ENCODE measurements at regions not wholly inside any gene's neighbourhood (a gene's known extent, or its start where the extent isn't known, plus 50 kb on each side); places are given as distances from the start of the nearest gene placed in this dataset.

GRCh38 chr2:223107825-223108224 lies 55.8 kb downstream of the KCNE4 start:
- Histone ChIP-seq H3K27ac (ENCODE audit: low read depth, low read length, severe bottlenecking) (no peak overlapping the region), H3K4me1 (ENCODE audit: control insufficient read depth, insufficient read depth, low read length, poor library complexity, severe bottlenecking) (no peaks in the 10 kb centered on the region), H3K36me3 (ENCODE audit: control insufficient read depth, insufficient read depth, low read length) (no peaks in the 10 kb centered on the region), H3K4me3 (ENCODE audit: extremely low read depth, insufficient read depth, low read length, poor library complexity, severe bottlenecking) (no peak overlapping the region), H3K9me3 (ENCODE audit: control insufficient read depth, low read length) (no peaks in the 10 kb centered on the region)
- no CpG with 5 or more reads among the region's 1 CpG for WGBS, 2 experiments (ENCODE audit: insufficient coverage in 2 of 2)

GRCh38 chr2:223108351-223109050 lies 56.5 kb downstream of the KCNE4 start:
- no peak overlapping the region for H3K27ac ChIP-seq (ENCODE audit: low read depth, low read length, severe bottlenecking)
- H3K36me3 ChIP-seq (ENCODE audit: control insufficient read depth, insufficient read depth, low read length): no peaks in the 10 kb centered on the region
- WGBS, 2 experiments (ENCODE audit: insufficient coverage in 2 of 2): 70 to 71% methylated on average over 4 of the region's 5 CpGs
- no peaks in the 10 kb centered on the region for H3K9me3 ChIP-seq (ENCODE audit: control insufficient read depth, low read length)
- no peaks in the 10 kb centered on the region for H3K4me1 ChIP-seq (ENCODE audit: control insufficient read depth, insufficient read depth, low read length, poor library complexity, severe bottlenecking)
- H3K4me3 ChIP-seq (ENCODE audit: extremely low read depth, insufficient read depth, low read length, poor library complexity, severe bottlenecking): no peak overlapping the region

- no peak overlapping the region for H3K4me3 ChIP-seq (ENCODE audit: extremely low read depth, insufficient read depth, low read length, poor library complexity, severe bottlenecking)
- WGBS, 2 experiments (ENCODE audit: insufficient coverage in 2 of 2): 64 to 86% methylated on average over 1 to 3 of the region's 3 CpGs
- no peaks in the 10 kb centered on the region for H3K9me3 ChIP-seq (ENCODE audit: control insufficient read depth, low read length)
- no peaks in the 10 kb centered on the region for H3K4me1 ChIP-seq (ENCODE audit: control insufficient read depth, insufficient read depth, low read length, poor library complexity, severe bottlenecking)
- H3K36me3 ChIP-seq (ENCODE audit: control insufficient read depth, insufficient read depth, low read length): no peaks in the 10 kb centered on the region
- H3K27ac ChIP-seq (ENCODE audit: low read depth, low read length, severe bottlenecking): no peak overlapping the region
Observed at GRCh38 chr2:223109341-223109740, 57.4 kb downstream of the KCNE4 start.

- H3K4me1 ChIP-seq (ENCODE audit: control insufficient read depth, insufficient read depth, low read length, poor library complexity, severe bottlenecking): no peaks in the 10 kb centered on the region
- H3K27ac ChIP-seq (ENCODE audit: low read depth, low read length, severe bottlenecking): no peak overlapping the region
Observed at GRCh38 chr2:223113161-223113560, 61.2 kb downstream of the KCNE4 start.

GRCh38 chr2:223114170-223114569 lies 62.2 kb downstream of the KCNE4 start:
- Histone ChIP-seq H3K36me3 (ENCODE audit: control insufficient read depth, insufficient read depth, low read length) (no peaks in the 10 kb centered on the region), H3K27ac (ENCODE audit: low read depth, low read length, severe bottlenecking) (no peak overlapping the region), H3K4me3 (ENCODE audit: extremely low read depth, insufficient read depth, low read length, poor library complexity, severe bottlenecking) (no peak overlapping the region), H3K4me1 (ENCODE audit: control insufficient read depth, insufficient read depth, low read length, poor library complexity, severe bottlenecking) (no peaks in the 10 kb centered on the region), H3K9me3 (ENCODE audit: control insufficient read depth, low read length) (no peaks in the 10 kb centered on the region)
- WGBS, 2 experiments (ENCODE audit: insufficient coverage in 2 of 2): 100% methylated on average over 1 to 2 of the region's 3 CpGs

More at GRCh38 chr2:223113161-223113560, 61.2 kb downstream of the KCNE4 start:
- H3K36me3 ChIP-seq (ENCODE audit: control insufficient read depth, insufficient read depth, low read length): no peaks in the 10 kb centered on the region
- H3K4me3 ChIP-seq (ENCODE audit: extremely low read depth, insufficient read depth, low read length, poor library complexity, severe bottlenecking): no peak overlapping the region
- H3K9me3 ChIP-seq (ENCODE audit: control insufficient read depth, low read length): no peaks in the 10 kb centered on the region

GRCh38 chr2:223114917-223115316 lies 62.9 kb downstream of the KCNE4 start:
- no peaks in the 10 kb centered on the region for H3K9me3 ChIP-seq (ENCODE audit: control insufficient read depth, low read length)
- H3K36me3 ChIP-seq (ENCODE audit: control insufficient read depth, insufficient read depth, low read length): no peaks in the 10 kb centered on the region
- no CpG with 5 or more reads among the region's 3 CpGs for WGBS, 2 experiments (ENCODE audit: insufficient coverage in 2 of 2)
- no peak overlapping the region for H3K27ac ChIP-seq (ENCODE audit: low read depth, low read length, severe bottlenecking)
- no peaks in the 10 kb centered on the region for H3K4me1 ChIP-seq (ENCODE audit: control insufficient read depth, insufficient read depth, low read length, poor library complexity, severe bottlenecking)
- H3K4me3 ChIP-seq (ENCODE audit: extremely low read depth, insufficient read depth, low read length, poor library complexity, severe bottlenecking): no peak overlapping the region

GRCh38 chr2:223117533-223117932 lies 65.5 kb downstream of the KCNE4 start:
- 90 to 95% methylated on average over 1 to 2 of the region's 4 CpGs for WGBS, 2 experiments (ENCODE audit: insufficient coverage in 2 of 2)
- H3K4me1 ChIP-seq (ENCODE audit: control insufficient read depth, insufficient read depth, low read length, poor library complexity, severe bottlenecking): no peaks in the 10 kb centered on the region
- H3K27ac ChIP-seq (ENCODE audit: low read depth, low read length, severe bottlenecking): no peak overlapping the region
- no peak overlapping the region for H3K4me3 ChIP-seq (ENCODE audit: extremely low read depth, insufficient read depth, low read length, poor library complexity, severe bottlenecking)
- no peaks in the 10 kb centered on the region for H3K36me3 ChIP-seq (ENCODE audit: control insufficient read depth, insufficient read depth, low read length)
- no peaks in the 10 kb centered on the region for H3K9me3 ChIP-seq (ENCODE audit: control insufficient read depth, low read length)

GRCh38 chr2:223121283-223121682 lies 69.3 kb downstream of the KCNE4 start:
- Histone ChIP-seq H3K4me3 (ENCODE audit: extremely low read depth, insufficient read depth, low read length, poor library complexity, severe bottlenecking) (no peak overlapping the region), H3K9me3 (ENCODE audit: control insufficient read depth, low read length) (no peaks in the 10 kb centered on the region), H3K4me1 (ENCODE audit: control insufficient read depth, insufficient read depth, low read length, poor library complexity, severe bottlenecking) (no peaks in the 10 kb centered on the region), H3K27ac (ENCODE audit: low read depth, low read length, severe bottlenecking) (no peak overlapping the region), H3K36me3 (ENCODE audit: control insufficient read depth, insufficient read depth, low read length) (no peaks in the 10 kb centered on the region)
- no CpG with 5 or more reads among the region's 1 CpG for WGBS, 2 experiments (ENCODE audit: insufficient coverage in 2 of 2)

GRCh38 chr2:223122781-223123180 lies 70.8 kb downstream of the KCNE4 start:
- H3K9me3 ChIP-seq (ENCODE audit: control insufficient read depth, low read length): no peaks in the 10 kb centered on the region
- H3K36me3 ChIP-seq (ENCODE audit: control insufficient read depth, insufficient read depth, low read length): no peaks in the 10 kb centered on the region
- WGBS, 2 experiments (ENCODE audit: insufficient coverage in 2 of 2): 56 to 59% methylated on average over 3 of the region's 4 CpGs
- no peak overlapping the region for H3K27ac ChIP-seq (ENCODE audit: low read depth, low read length, severe bottlenecking)
- no peak overlapping the region for H3K4me3 ChIP-seq (ENCODE audit: extremely low read depth, insufficient read depth, low read length, poor library complexity, severe bottlenecking)
- H3K4me1 ChIP-seq (ENCODE audit: control insufficient read depth, insufficient read depth, low read length, poor library complexity, severe bottlenecking): no peaks in the 10 kb centered on the region

GRCh38 chr2:223123855-223124610 lies 72.0 kb downstream of the KCNE4 start:
- no peak overlapping the region for H3K4me3 ChIP-seq (ENCODE audit: extremely low read depth, insufficient read depth, low read length, poor library complexity, severe bottlenecking)
- H3K4me1 ChIP-seq (ENCODE audit: control insufficient read depth, insufficient read depth, low read length, poor library complexity, severe bottlenecking): no peaks in the 10 kb centered on the region
- no peaks in the 10 kb centered on the region for H3K36me3 ChIP-seq (ENCODE audit: control insufficient read depth, insufficient read depth, low read length)
- no peaks in the 10 kb centered on the region for H3K9me3 ChIP-seq (ENCODE audit: control insufficient read depth, low read length)
- no peak overlapping the region for H3K27ac ChIP-seq (ENCODE audit: low read depth, low read length, severe bottlenecking)
- WGBS, 2 experiments (ENCODE audit: insufficient coverage in 2 of 2): 95 to 97% methylated on average over 4 to 6 of the region's 6 CpGs

GRCh38 chr2:223141606-223142005 lies 89.6 kb downstream of the KCNE4 start:
- H3K27ac ChIP-seq (ENCODE audit: low read depth, low read length, severe bottlenecking): no peak overlapping the region
- H3K36me3 ChIP-seq (ENCODE audit: control insufficient read depth, insufficient read depth, low read length): no peaks in the 10 kb centered on the region
- no peaks in the 10 kb centered on the region for H3K9me3 ChIP-seq (ENCODE audit: control insufficient read depth, low read length)
- WGBS, 2 experiments (ENCODE audit: insufficient coverage in 2 of 2): 100% methylated on average over 1 of the region's 4 CpGs; no CpG with 5 or more reads in 1 of the 2 experiments
- H3K4me1 ChIP-seq (ENCODE audit: control insufficient read depth, insufficient read depth, low read length, poor library complexity, severe bottlenecking): no peaks in the 10 kb centered on the region
- H3K4me3 ChIP-seq (ENCODE audit: extremely low read depth, insufficient read depth, low read length, poor library complexity, severe bottlenecking): no peak overlapping the region
